ENCODE measurements at regions not wholly inside any gene's neighbourhood (a gene's known extent, or its start where the extent isn't known, plus 50 kb on each side); places are given as distances from the start of the nearest gene placed in this dataset.

- ChIA-PET SMC1A (ENCODE audit: uncharacterized antibody, unreplicated experiment) (no interaction called here), POLR2A (no interaction called here), CTCF (no interaction called here), RAD21 (ENCODE audit: unreplicated experiment) (interaction anchor here (0.8 kb wide), 1 partner anchor 50 kb away, joined by 3 read pairs; no protein-coding TSS in a partner anchor)
- H3K27me3 ChIP-seq (replicated peaks in 1 of 2; ENCODE audit: control insufficient read depth in 2 of 2, insufficient read depth in 2 of 2, low read length in 1 of 2), result no peaks in the 10 kb centered on the region; a peak in 1 of 4 replicates
- no peak overlapping the region for H2AFZ ChIP-seq (ENCODE audit: control insufficient read depth, low read depth, low read length)
- no peaks in the 10 kb centered on the region for H3K4me1 ChIP-seq (ENCODE audit: control insufficient read depth, insufficient read depth, low read length)
- no peak for FAIRE-seq
- H3K27ac ChIP-seq (ENCODE audit: control insufficient read depth, insufficient read depth), result no peak overlapping the region
- no peak overlapping the region for H3K4me3 ChIP-seq
- no peak for DNase-seq (ENCODE audit: low read depth, low spot score)
- 41% methylated on average over 7 of the region's 7 CpGs for WGBS (ENCODE audit: insufficient coverage, insufficient replicate concordance, low lambda C conversion rate, missing lambda C conversion rate)
- no peak overlapping the region for H3K9ac ChIP-seq (ENCODE audit: control insufficient read depth, insufficient read depth, low read length)
- no peak for ATAC-seq
- H3K36me3 ChIP-seq (ENCODE audit: control insufficient read depth in 2 of 2, insufficient read depth in 2 of 2, low read length in 1 of 2), result no peaks in the 10 kb centered on the region
- no peak overlapping the region for H3K4me2 ChIP-seq (ENCODE audit: control insufficient read depth, insufficient read depth)
- BruUV-seq (replicated peaks), result no TSS peak
- H4K20me1 ChIP-seq (ENCODE audit: control insufficient read depth, insufficient read depth), result no peaks in the 10 kb centered on the region
- H3K9me3 ChIP-seq (replicated peaks; ENCODE audit: control insufficient read depth, insufficient read depth, low read length), result no peaks in the 10 kb centered on the region
- in situ Hi-C loops (cut with MboI) (no loop called here), intact Hi-C loops (cut with micrococcal nuclease; ENCODE audit: unreplicated experiment) (no loop called here)
- no peaks in the 10 kb centered on the region for H3K79me2 ChIP-seq (ENCODE audit: control insufficient read depth, insufficient read depth, low read length)
- TF ChIP-seq FOXM1 (IDR thresholded peaks at IDR 0.05; ENCODE audit: low read depth, low read length) (no peak), ZSCAN29 (IDR thresholded peaks at IDR 0.05) (no peak), ATF2 (IDR thresholded peaks at IDR 0.05; ENCODE audit: low read length) (no peak), WRNIP1 (IDR thresholded peaks at IDR 0.05; ENCODE audit: borderline replicate concordance, low read depth, low read length) (no peak), TCF3 (IDR thresholded peaks at IDR 0.05; ENCODE audit: borderline replicate concordance, insufficient read depth, low read depth, low read length) (no peak), POLR2AphosphoS2 (IDR thresholded peaks at IDR 0.05; ENCODE audit: low read depth, low read length) (no peak), SPI1 (IDR thresholded peaks at IDR 0.05; ENCODE audit: borderline replicate concordance, insufficient read depth, low read depth, low read length) (no peak), TAF1 (IDR thresholded peaks at IDR 0.05; ENCODE audit: borderline replicate concordance, low read depth, low read length) (no peak), NFIC (IDR thresholded peaks at IDR 0.05; ENCODE audit: low read depth, low read length) (no peak), E2F8 (IDR thresholded peaks at IDR 0.05; ENCODE audit: low read depth, partially characterized antibody) (no peak), ESRRA (IDR thresholded peaks at IDR 0.05; ENCODE audit: low read length) (no peak), E2F4 (IDR thresholded peaks at IDR 0.05; ENCODE audit: low read depth, low read length) (no peak), HDGF (IDR thresholded peaks at IDR 0.05) (no peak), HDAC6 (IDR thresholded peaks at IDR 0.05; ENCODE audit: unreplicated experiment) (no peak), NFXL1 (IDR thresholded peaks at IDR 0.05; ENCODE audit: borderline replicate concordance) (no peak), SIX5 (IDR thresholded peaks at IDR 0.05; ENCODE audit: low read depth, low read length, severe bottlenecking) (no peak), RB1 (IDR thresholded peaks at IDR 0.05; ENCODE audit: borderline replicate concordance) (no peak), ASH2L (IDR thresholded peaks at IDR 0.05; ENCODE audit: borderline replicate concordance, low read depth) (no peak)
These were observed 523.8 kb downstream of the PTPRU start for GRCh38 chr1:29760067-29760564.
